Liver (tissue), 7 donors: ENCODE measurements at regions not wholly inside any gene's neighbourhood (a gene's known extent, or its start where the extent isn't known, plus 50 kb on each side); places are given as distances from the start of the nearest gene placed in this dataset.

Source experiments
- DNase-seq: peaks from one replicate; pipeline ENCODE4 v3.0.0-alpha.2; 2017; ENCODE audit warnings: low spot score
- H3K27ac ChIP-seq, 2 donors: one replicate each; pipeline ENCODE4 v1.7.0; 2013; ENCODE audit warnings: inconsistent platforms in 2 of 2, low read length in 2 of 2, control low read depth in 1 of 2, low read depth in 1 of 2, mild to moderate bottlenecking in 1 of 2
- H3K27me3 ChIP-seq, 4 donors: one replicate each; pipeline versions ENCODE4 v1.6.1 to v1.7.0; 2013; ENCODE audit warnings: low read length in 3 of 4, inconsistent platforms in 1 of 4, mild to moderate bottlenecking in 1 of 4, moderate library complexity in 1 of 4; ENCODE audit not compliant: control insufficient read depth in 4 of 4, insufficient read depth in 4 of 4
- H3K36me3 ChIP-seq, 4 donors: one replicate each; pipeline versions ENCODE4 v1.6.1 to v1.7.0; 2013; ENCODE audit warnings: low read length in 3 of 4, mild to moderate bottlenecking in 3 of 4, low read depth in 1 of 4, moderate library complexity in 1 of 4; ENCODE audit not compliant: control insufficient read depth in 4 of 4, insufficient read depth in 3 of 4
- H3K4me1 ChIP-seq, 4 donors: one replicate each; pipeline versions ENCODE4 v1.6.1 to v1.7.0; 2013; ENCODE audit warnings: low read length in 3 of 4, mild to moderate bottlenecking in 3 of 4, moderate library complexity in 1 of 4; ENCODE audit not compliant: control insufficient read depth in 4 of 4, insufficient read depth in 4 of 4
- H3K4me3 ChIP-seq, 3 donors: one replicate each; pipeline versions ENCODE4 v1.6.1 to v1.7.0; 2013; ENCODE audit warnings: low read length in 3 of 3, control low read depth in 1 of 3, low read depth in 1 of 3, mild to moderate bottlenecking in 1 of 3
- H3K9ac ChIP-seq, 2 donors: one replicate each; pipeline ENCODE4 v1.7.0; 2013; ENCODE audit warnings: low read length in 2 of 2, mild to moderate bottlenecking in 2 of 2, moderate library complexity in 2 of 2, control low read depth in 1 of 2, low read depth in 1 of 2
- H3K9me3 ChIP-seq, 4 donors: one replicate each; pipeline versions ENCODE4 v1.6.1 to v1.7.0; 2013; ENCODE audit warnings: low read length in 3 of 4; ENCODE audit not compliant: control insufficient read depth in 4 of 4
- EGR1 ChIP-seq, 2 donors: IDR thresholded peaks; 2 replicates each; pipeline ENCODE4 v1.6.1; 2016 to 2018; ENCODE audit warnings: antibody characterized with exemption in 2 of 2, low read depth in 2 of 2
- FOXA2 ChIP-seq: IDR thresholded peaks from 2 replicates; pipeline ENCODE4 v1.6.1; 2016; ENCODE audit warnings: antibody characterized with exemption
- GABPA ChIP-seq, 2 donors: IDR thresholded peaks in 1 of 2; conservative IDR thresholded peaks in 1 of 2; 2 replicates each; pipeline ENCODE4 v1.6.1; 2016; ENCODE audit warnings: antibody characterized with exemption in 2 of 2, mild to moderate bottlenecking in 1 of 2, moderate library complexity in 1 of 2
- HNF4A ChIP-seq, 2 donors: conservative IDR thresholded peaks; 2 replicates each; pipeline ENCODE4 v1.6.1; 2016; ENCODE audit warnings: antibody characterized with exemption in 2 of 2, mild to moderate bottlenecking in 2 of 2
- HNF4G ChIP-seq: IDR thresholded peaks from 2 replicates; pipeline ENCODE4 v1.6.1; 2016; ENCODE audit warnings: antibody characterized with exemption
- JUND ChIP-seq, 2 donors: IDR thresholded peaks; 2 replicates each; pipeline ENCODE4 v1.6.1; 2016; ENCODE audit warnings: antibody characterized with exemption in 2 of 2
- NR2F2 ChIP-seq: IDR thresholded peaks from 2 replicates; pipeline ENCODE4 v1.6.1; 2016; ENCODE audit warnings: antibody characterized with exemption
- RAD21 ChIP-seq, 2 donors: IDR thresholded peaks; 2 replicates each; pipeline ENCODE4 v1.6.1; 2016; ENCODE audit warnings: antibody characterized with exemption in 2 of 2, mild to moderate bottlenecking in 2 of 2
- RXRA ChIP-seq, 2 donors: IDR thresholded peaks; 2 replicates each; pipeline ENCODE4 v1.6.1; 2017 to 2018; ENCODE audit warnings: antibody characterized with exemption in 2 of 2, mild to moderate bottlenecking in 1 of 2
- SP1 ChIP-seq: IDR thresholded peaks from 2 replicates; pipeline ENCODE4 v1.6.1; 2018; ENCODE audit warnings: antibody characterized with exemption, mild to moderate bottlenecking
- TAF1 ChIP-seq: conservative IDR thresholded peaks from 2 replicates; pipeline ENCODE4 v1.6.1; 2016; ENCODE audit warnings: antibody characterized with exemption, mild to moderate bottlenecking
- WGBS: extraction: QIAGEN DNeasy Blood & Tissue Kit; methylation state at CpG from one replicate; pipeline ENCODE4 v1.1.7; 2013; 5-methylcytosine and 5-hydroxymethylcytosine counted together
- TF ChIP-seq, protein P1 (sequence below): IDR thresholded peaks from 2 replicates; pipeline ENCODE4 v1.6.1; 2016; ENCODE audit warnings: antibody characterized with exemption
- TF ChIP-seq, protein P2 (sequence below): IDR thresholded peaks from 2 replicates; pipeline ENCODE4 v1.6.1; 2016; ENCODE audit warnings: antibody characterized with exemption, mild to moderate bottlenecking
- TF ChIP-seq, protein P3 (sequence below): IDR thresholded peaks from 2 replicates; pipeline ENCODE4 v1.6.1; 2016; ENCODE audit warnings: antibody characterized with exemption
- TF ChIP-seq, protein P4 (sequence below): IDR thresholded peaks from 2 replicates; pipeline ENCODE4 v1.6.1; 2016; ENCODE audit warnings: antibody characterized with exemption
- donor health status: healthy.
- donor health status: healthy.
- donor health status: healthy.
- donor health status: healthy.

DNA sequence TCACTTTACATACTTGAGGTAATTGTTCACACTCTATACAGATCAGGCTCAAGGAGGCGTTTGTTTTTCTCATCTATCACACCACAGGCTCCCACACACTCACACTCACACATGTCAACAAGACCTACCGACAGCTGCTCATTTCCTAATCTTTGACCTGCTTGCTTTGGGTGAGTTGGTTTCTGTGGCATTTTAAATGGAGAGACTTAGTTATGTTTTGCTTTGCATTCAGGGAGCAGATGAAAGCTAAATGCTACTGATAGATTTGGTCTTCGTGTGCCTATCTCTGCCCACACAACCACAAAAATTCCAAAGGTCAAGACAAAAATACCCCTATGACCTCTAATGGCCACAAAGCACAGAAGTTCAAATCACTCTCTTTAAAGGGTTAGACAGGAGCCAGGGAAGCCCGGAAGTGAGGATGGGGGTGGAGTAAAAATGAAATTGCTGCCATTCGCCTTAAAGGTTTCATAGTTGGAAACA, 203.5 kb upstream of the G2E3 start:
- H3K27me3 ChIP-seq: no peaks in the 10 kb centered on the region
- WGBS: 27% methylated on average over 5 of the region's 5 CpGs
- no peak overlapping the region for H3K9ac ChIP-seq
- TF ChIP-seq RAD21 (IDR thresholded peaks at IDR 0.05): no peak
- TF ChIP-seq, protein P1, sequence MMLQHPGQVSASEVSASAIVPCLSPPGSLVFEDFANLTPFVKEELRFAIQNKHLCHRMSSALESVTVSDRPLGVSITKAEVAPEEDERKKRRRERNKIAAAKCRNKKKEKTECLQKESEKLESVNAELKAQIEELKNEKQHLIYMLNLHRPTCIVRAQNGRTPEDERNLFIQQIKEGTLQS: no peak
- no peak for TF ChIP-seq NR2F2
- TF ChIP-seq, protein P2, sequence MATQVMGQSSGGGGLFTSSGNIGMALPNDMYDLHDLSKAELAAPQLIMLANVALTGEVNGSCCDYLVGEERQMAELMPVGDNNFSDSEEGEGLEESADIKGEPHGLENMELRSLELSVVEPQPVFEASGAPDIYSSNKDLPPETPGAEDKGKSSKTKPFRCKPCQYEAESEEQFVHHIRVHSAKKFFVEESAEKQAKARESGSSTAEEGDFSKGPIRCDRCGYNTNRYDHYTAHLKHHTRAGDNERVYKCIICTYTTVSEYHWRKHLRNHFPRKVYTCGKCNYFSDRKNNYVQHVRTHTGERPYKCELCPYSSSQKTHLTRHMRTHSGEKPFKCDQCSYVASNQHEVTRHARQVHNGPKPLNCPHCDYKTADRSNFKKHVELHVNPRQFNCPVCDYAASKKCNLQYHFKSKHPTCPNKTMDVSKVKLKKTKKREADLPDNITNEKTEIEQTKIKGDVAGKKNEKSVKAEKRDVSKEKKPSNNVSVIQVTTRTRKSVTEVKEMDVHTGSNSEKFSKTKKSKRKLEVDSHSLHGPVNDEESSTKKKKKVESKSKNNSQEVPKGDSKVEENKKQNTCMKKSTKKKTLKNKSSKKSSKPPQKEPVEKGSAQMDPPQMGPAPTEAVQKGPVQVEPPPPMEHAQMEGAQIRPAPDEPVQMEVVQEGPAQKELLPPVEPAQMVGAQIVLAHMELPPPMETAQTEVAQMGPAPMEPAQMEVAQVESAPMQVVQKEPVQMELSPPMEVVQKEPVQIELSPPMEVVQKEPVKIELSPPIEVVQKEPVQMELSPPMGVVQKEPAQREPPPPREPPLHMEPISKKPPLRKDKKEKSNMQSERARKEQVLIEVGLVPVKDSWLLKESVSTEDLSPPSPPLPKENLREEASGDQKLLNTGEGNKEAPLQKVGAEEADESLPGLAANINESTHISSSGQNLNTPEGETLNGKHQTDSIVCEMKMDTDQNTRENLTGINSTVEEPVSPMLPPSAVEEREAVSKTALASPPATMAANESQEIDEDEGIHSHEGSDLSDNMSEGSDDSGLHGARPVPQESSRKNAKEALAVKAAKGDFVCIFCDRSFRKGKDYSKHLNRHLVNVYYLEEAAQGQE: no peak
- no peak for TF ChIP-seq EGR1 (IDR thresholded peaks at IDR 0.05; ENCODE audit: low read depth in 2 of 2)
- TF ChIP-seq, protein P3, sequence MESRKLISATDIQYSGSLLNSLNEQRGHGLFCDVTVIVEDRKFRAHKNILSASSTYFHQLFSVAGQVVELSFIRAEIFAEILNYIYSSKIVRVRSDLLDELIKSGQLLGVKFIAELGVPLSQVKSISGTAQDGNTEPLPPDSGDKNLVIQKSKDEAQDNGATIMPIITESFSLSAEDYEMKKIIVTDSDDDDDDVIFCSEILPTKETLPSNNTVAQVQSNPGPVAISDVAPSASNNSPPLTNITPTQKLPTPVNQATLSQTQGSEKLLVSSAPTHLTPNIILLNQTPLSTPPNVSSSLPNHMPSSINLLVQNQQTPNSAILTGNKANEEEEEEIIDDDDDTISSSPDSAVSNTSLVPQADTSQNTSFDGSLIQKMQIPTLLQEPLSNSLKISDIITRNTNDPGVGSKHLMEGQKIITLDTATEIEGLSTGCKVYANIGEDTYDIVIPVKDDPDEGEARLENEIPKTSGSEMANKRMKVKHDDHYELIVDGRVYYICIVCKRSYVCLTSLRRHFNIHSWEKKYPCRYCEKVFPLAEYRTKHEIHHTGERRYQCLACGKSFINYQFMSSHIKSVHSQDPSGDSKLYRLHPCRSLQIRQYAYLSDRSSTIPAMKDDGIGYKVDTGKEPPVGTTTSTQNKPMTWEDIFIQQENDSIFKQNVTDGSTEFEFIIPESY: no peak
- no peak for TF ChIP-seq RXRA (IDR thresholded peaks at IDR 0.05)
- no peak for DNase-seq
- no peaks in the 10 kb centered on the region for H3K9me3 ChIP-seq
- no peak overlapping the region for H3K4me3 ChIP-seq
- no peaks in the 10 kb centered on the region for H3K36me3 ChIP-seq
- no peak overlapping the region for H3K27ac ChIP-seq
- H3K4me1 ChIP-seq: peaks cover 0 to 3% (median 0%) of the 10 kb centered on the region in 4 donors

DNA sequence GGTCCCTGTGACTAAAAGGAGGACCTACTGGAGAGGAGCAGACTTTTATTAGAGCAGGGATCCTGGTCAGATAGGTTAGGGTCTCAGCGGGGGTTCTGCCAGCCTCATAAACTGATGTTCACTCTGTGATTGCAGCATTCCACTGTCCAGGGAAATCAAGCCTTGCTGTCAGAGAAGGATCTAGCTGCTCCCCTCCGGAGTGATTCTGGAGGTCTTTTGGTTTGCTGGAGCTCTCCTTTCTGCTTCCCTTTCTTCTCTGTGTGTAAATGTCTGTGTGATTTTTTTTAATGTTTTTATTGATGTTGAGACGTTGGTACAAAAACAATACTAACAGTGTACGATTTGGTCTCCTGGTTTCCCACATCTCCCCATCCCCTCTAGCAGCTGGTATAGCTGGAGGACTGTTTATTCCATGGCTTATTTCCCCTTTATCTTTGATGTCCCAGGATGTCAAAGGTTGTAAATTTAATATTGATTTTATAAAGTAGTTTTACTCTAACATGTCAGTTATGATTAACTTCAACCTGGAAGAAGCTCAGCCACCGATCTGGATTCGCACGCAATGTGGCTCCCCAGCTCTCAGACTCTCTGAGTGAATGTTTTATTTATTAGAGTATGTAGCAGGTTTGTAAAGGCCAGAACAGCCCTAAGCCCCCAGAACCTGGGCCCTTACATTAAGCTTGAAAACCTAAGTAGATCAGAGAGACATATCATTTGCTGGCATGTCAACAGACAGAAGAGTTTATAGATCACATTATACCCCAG, 202.3 kb upstream of the G2E3 start:
- Histone ChIP-seq H3K9ac (no peak overlapping the region), H3K27me3 (no peaks in the 10 kb centered on the region), H3K4me3 (no peak overlapping the region), H3K9me3 (no peaks in the 10 kb centered on the region), H3K36me3 (no peaks in the 10 kb centered on the region), H3K4me1 (peaks cover 0 to 3% (median 0%) of the 10 kb centered on the region in 4 donors), H3K27ac (no peak overlapping the region)
- DNase-seq: no peak
- WGBS: 84% methylated on average over 7 of the region's 7 CpGs
- TF ChIP-seq, protein P3: no peak
- TF ChIP-seq EGR1 (IDR thresholded peaks at IDR 0.05; ENCODE audit: low read depth in 2 of 2): no peak
- no peak for TF ChIP-seq FOXA2
- no peak for TF ChIP-seq RXRA (IDR thresholded peaks at IDR 0.05)
- TF ChIP-seq RAD21 (IDR thresholded peaks at IDR 0.05): no peak
- TF ChIP-seq NR2F2: no peak
- no peak for TF ChIP-seq HNF4G
- no peak for TF ChIP-seq JUND (IDR thresholded peaks at IDR 0.05)
- no peak for TF ChIP-seq TAF1
- no peak for TF ChIP-seq HNF4A (conservative IDR thresholded peaks at IDR 0.05)
- TF ChIP-seq, protein P1: no peak
- no peak for TF ChIP-seq GABPA (IDR thresholded peaks at IDR 0.05 in 1 of 2, conservative IDR thresholded peaks at IDR 0.05 in 1 of 2)
- TF ChIP-seq, protein P2: no peak
- TF ChIP-seq SP1: no peak
- TF ChIP-seq, protein P4, sequence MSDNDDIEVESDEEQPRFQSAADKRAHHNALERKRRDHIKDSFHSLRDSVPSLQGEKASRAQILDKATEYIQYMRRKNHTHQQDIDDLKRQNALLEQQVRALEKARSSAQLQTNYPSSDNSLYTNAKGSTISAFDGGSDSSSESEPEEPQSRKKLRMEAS: no peak
